PC-3 (cell line): ENCODE measurements at regions not wholly inside any gene's neighbourhood (a gene's known extent, or its start where the extent isn't known, plus 50 kb on each side); places are given as distances from the start of the nearest gene placed in this dataset.

ENCODE experiments used
- ATAC-seq: fragments of 200-7000 bp; cut with Tn5 transposase; 2 replicates; pipeline ENCODE4 v1.9.1; 2020; ENCODE audit warnings: mild to moderate bottlenecking, moderate library complexity
- BruUV-seq: library from RNA; stranded (reverse); fragments of 400-500 nt; replicated peaks from 2 replicates; lab custom pipeline; 2021; lab: Mats Ljungman, UMichigan
- CTCF ChIA-PET: fragments of 300-600 bp; sonication (Branson Sonifier 250); formaldehyde crosslinking; loops from one replicate; lab custom pipeline; 2022; ENCODE audit warnings: antibody characterized with exemption; lab: Charles Lee
- POLR2A ChIA-PET: fragments of 300-600 bp; sonication (Branson Sonifier 250); formaldehyde crosslinking; loops from one replicate; lab custom pipeline; 2022; ENCODE audit warnings: antibody characterized with exemption; ENCODE audit not compliant: unreplicated experiment; lab: Charles Lee
- DNase-seq: peaks from one replicate; pipeline ENCODE4 v3.0.0-alpha.2; 2015
- H2AFZ ChIP-seq: fragments of 300-600 bp; sonication (generic); 2 replicates; pipeline ENCODE4 v1.6.0; 2016; ENCODE audit warnings: antibody characterized with exemption, low read length
- H3F3A ChIP-seq: fragments of 300-600 bp; sonication (generic); one replicate; pipeline ENCODE4 v1.6.0; 2017; ENCODE audit warnings: antibody characterized with exemption, low read length, control low read depth, mild to moderate bottlenecking; ENCODE audit not compliant: unreplicated experiment
- H3K27ac ChIP-seq: fragments of 300-600 bp; sonication (generic); 2 replicates; pipeline ENCODE4 v1.5.1; 2016; ENCODE audit warnings: mild to moderate bottlenecking, low read length
- H3K27me3 ChIP-seq: fragments of 300-600 bp; sonication (generic); 2 replicates; pipeline ENCODE4 v1.6.1; 2016; ENCODE audit warnings: low read length, mixed read lengths
- H3K36me3 ChIP-seq: fragments of 300-600 bp; sonication (generic); 2 replicates; pipeline ENCODE4 v1.6.1; 2016; ENCODE audit warnings: low read depth, mixed run types, low read length, mixed read lengths
- H3K4me1 ChIP-seq: fragments of 300-600 bp; sonication (generic); 2 replicates; pipeline ENCODE4 v1.5.1; 2016; ENCODE audit warnings: low read length; ENCODE audit not compliant: insufficient read depth
- H3K4me2 ChIP-seq: fragments of 300-600 bp; sonication (generic); 2 replicates; pipeline ENCODE4 v1.6.0; 2016; ENCODE audit warnings: low read length
- H3K4me3 ChIP-seq: fragments of 300-600 bp; sonication (generic); 2 replicates; pipeline ENCODE4 v1.5.1; 2016; ENCODE audit warnings: mild to moderate bottlenecking, low read length, mixed read lengths
- H3K79me2 ChIP-seq: fragments of 300-600 bp; sonication (generic); 2 replicates; pipeline ENCODE4 v1.6.1; 2017; ENCODE audit warnings: low read length, mixed read lengths
- H3K9ac ChIP-seq: fragments of 300-600 bp; sonication (generic); 2 replicates; pipeline ENCODE4 v1.6.0; 2016; ENCODE audit warnings: mild to moderate bottlenecking, low read length
- H3K9me2 ChIP-seq: fragments of 300-600 bp; sonication (generic); replicated peaks from 2 replicates; pipeline ENCODE4 v1.6.1; 2016; ENCODE audit warnings: mixed run types, low read length, mixed read lengths
- H3K9me3 ChIP-seq: fragments of 300-600 bp; sonication (generic); 2 replicates; pipeline ENCODE4 v1.6.1; 2016; ENCODE audit warnings: low read length, mixed read lengths
- H4K20me1 ChIP-seq: fragments of 300-600 bp; sonication (generic); 2 replicates; pipeline ENCODE4 v1.6.1; 2016; ENCODE audit warnings: low read length, mixed read lengths
- EZH2 ChIP-seq: fragments of 300-600 bp; sonication (generic); IDR thresholded peaks from one replicate; pipeline ENCODE4 v1.6.1; 2017; ENCODE audit warnings: antibody characterized with exemption, mild to moderate bottlenecking, low read length; ENCODE audit not compliant: unreplicated experiment
- EZH2phosphoT487 ChIP-seq: fragments of 300-600 bp; sonication (generic); IDR thresholded peaks from 2 replicates; pipeline ENCODE4 v1.6.1; 2018; ENCODE audit warnings: mild to moderate bottlenecking, antibody characterized with exemption, low read length, borderline replicate concordance
- intact Hi-C: fragments of 100-400 bp; cut with micrococcal nuclease; formaldehyde crosslinking; loops from 2 replicates; pipeline ENCODE4 v1.9.0; 2023
- TF ChIP-seq, protein P1 (sequence below): fragments of 300-600 bp; sonication (generic); conservative IDR thresholded peaks from 2 replicates; pipeline ENCODE4 v1.5.1; 2017; ENCODE audit warnings: antibody characterized with exemption, low read depth, mild to moderate bottlenecking, low read length

DNA sequence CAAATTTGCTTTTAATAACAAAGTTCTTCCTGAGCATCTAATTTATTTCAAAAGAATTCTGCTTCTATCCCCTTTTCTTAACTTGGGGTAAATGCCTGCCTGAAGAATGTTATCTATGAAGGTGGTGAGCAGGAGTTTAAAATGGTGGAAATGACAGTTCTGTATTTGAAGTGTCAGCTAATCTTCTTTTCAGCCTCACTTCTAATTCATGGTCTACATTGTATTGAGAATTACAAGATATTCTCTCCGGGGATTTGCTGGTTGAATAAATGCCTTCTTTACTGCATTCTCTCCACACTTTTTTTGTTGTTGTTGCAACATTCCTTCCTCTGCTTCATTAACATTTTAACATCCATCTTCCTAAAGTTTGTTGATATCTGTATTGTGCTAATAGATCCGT, 143.1 kb upstream of the GRIN3A start:
- H3K9me2 ChIP-seq = no peaks in the 10 kb centered on the region
- H3K79me2 ChIP-seq = no peaks in the 10 kb centered on the region
- TF ChIP-seq, protein P1, sequence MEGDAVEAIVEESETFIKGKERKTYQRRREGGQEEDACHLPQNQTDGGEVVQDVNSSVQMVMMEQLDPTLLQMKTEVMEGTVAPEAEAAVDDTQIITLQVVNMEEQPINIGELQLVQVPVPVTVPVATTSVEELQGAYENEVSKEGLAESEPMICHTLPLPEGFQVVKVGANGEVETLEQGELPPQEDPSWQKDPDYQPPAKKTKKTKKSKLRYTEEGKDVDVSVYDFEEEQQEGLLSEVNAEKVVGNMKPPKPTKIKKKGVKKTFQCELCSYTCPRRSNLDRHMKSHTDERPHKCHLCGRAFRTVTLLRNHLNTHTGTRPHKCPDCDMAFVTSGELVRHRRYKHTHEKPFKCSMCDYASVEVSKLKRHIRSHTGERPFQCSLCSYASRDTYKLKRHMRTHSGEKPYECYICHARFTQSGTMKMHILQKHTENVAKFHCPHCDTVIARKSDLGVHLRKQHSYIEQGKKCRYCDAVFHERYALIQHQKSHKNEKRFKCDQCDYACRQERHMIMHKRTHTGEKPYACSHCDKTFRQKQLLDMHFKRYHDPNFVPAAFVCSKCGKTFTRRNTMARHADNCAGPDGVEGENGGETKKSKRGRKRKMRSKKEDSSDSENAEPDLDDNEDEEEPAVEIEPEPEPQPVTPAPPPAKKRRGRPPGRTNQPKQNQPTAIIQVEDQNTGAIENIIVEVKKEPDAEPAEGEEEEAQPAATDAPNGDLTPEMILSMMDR = no peak
- TF ChIP-seq EZH2phosphoT487 (no peak), EZH2 (no peak)
- H4K20me1 ChIP-seq = no peaks in the 10 kb centered on the region
- no peaks in the 10 kb centered on the region for H3F3A ChIP-seq
- ATAC-seq (no peak), DNase-seq (no peak)
- no peak overlapping the region for H3K4me3 ChIP-seq
- no TSS peak for BruUV-seq
- no peak overlapping the region for H2AFZ ChIP-seq
- H3K27ac ChIP-seq = no peak overlapping the region
- H3K4me2 ChIP-seq = no peak overlapping the region
- CTCF ChIA-PET = no interaction called here
- intact Hi-C loops = no loop called here
- no peaks in the 10 kb centered on the region for H3K4me1 ChIP-seq
- H3K27me3 ChIP-seq = no peaks in the 10 kb centered on the region
- H3K36me3 ChIP-seq = no peaks in the 10 kb centered on the region
- POLR2A ChIA-PET = no interaction called here
- no peaks in the 10 kb centered on the region for H3K9me3 ChIP-seq
- H3K9ac ChIP-seq = no peak overlapping the region

GRCh38 chr9:101880846-101881245, 142.4 kb upstream of the GRIN3A start:
- POLR2A ChIA-PET = no interaction called here
- Histone ChIP-seq H3K9ac (no peak overlapping the region), H3K9me2 (no peaks in the 10 kb centered on the region), H2AFZ (no peak overlapping the region), H3K4me2 (no peak overlapping the region), H3K27me3 (no peaks in the 10 kb centered on the region), H3K4me1 (no peaks in the 10 kb centered on the region), H3K9me3 (no peaks in the 10 kb centered on the region), H3K4me3 (no peak overlapping the region), H3K79me2 (no peaks in the 10 kb centered on the region), H3K36me3 (no peaks in the 10 kb centered on the region), H3K27ac (no peak overlapping the region), H3F3A (no peaks in the 10 kb centered on the region), H4K20me1 (no peaks in the 10 kb centered on the region)
- no TSS peak for BruUV-seq
- TF ChIP-seq EZH2 = no peak
- TF ChIP-seq, protein P1 = no peak
- no peak for TF ChIP-seq EZH2phosphoT487
- CTCF ChIA-PET = no interaction called here
- no peak for DNase-seq
- intact Hi-C loops = no loop called here
- ATAC-seq = no peak

- CTCF ChIA-PET = no interaction called here
- POLR2A ChIA-PET = no interaction called here
- H3K27ac ChIP-seq = no peak overlapping the region
- no peaks in the 10 kb centered on the region for H4K20me1 ChIP-seq
- no peaks in the 10 kb centered on the region for H3K36me3 ChIP-seq
- ATAC-seq (no peak), DNase-seq (no peak)
- H3F3A ChIP-seq = no peaks in the 10 kb centered on the region
- TF ChIP-seq, protein P1 = no peak
- TF ChIP-seq EZH2 = no peak
- no peak for TF ChIP-seq EZH2phosphoT487
- H3K27me3 ChIP-seq = no peaks in the 10 kb centered on the region
- no peaks in the 10 kb centered on the region for H3K9me3 ChIP-seq
- H3K79me2 ChIP-seq = no peaks in the 10 kb centered on the region
- H3K4me3 ChIP-seq = no peak overlapping the region
- intact Hi-C loops = no loop called here
- no peak overlapping the region for H2AFZ ChIP-seq
- BruUV-seq = no TSS peak
- H3K4me2 ChIP-seq = no peak overlapping the region
- H3K4me1 ChIP-seq = no peaks in the 10 kb centered on the region
- no peak overlapping the region for H3K9ac ChIP-seq
- no peaks in the 10 kb centered on the region for H3K9me2 ChIP-seq
Observed at GRCh38 chr9:101878734-101879133, 140.3 kb upstream of the GRIN3A start.
